Upper lobe of left lung (tissue), 6 donors: ENCODE measurements at regions not wholly inside any gene's neighbourhood (a gene's known extent, or its start where the extent isn't known, plus 50 kb on each side); places are given as distances from the start of the nearest gene placed in this dataset.

Source experiments
- ATAC-seq, 2 donors: fragments of 200-7000 bp; cut with Tn5 transposase; one replicate each; pipeline ENCODE4 v1.9.1; 2022; ENCODE audit warnings: mild to moderate bottlenecking in 2 of 2, moderate library complexity in 2 of 2; ENCODE audit not compliant: low FRiP score in 2 of 2
- DNase-seq, 2 donors: peaks; one replicate each; pipeline ENCODE4 v3.0.0-alpha.2; 2019 to 2020
- H3K27ac ChIP-seq, 4 donors: fragments of 200-600 bp; sonication (generic); one replicate each; pipeline ENCODE4 v1.5.1; 2016 to 2019
- H3K27me3 ChIP-seq, 4 donors: fragments of 200-600 bp; sonication (generic); one replicate each; pipeline ENCODE4 v1.5.1; 2017 to 2019
- H3K36me3 ChIP-seq, 4 donors: fragments of 200-600 bp; sonication (generic); one replicate each; pipeline ENCODE4 v1.5.1; 2016 to 2019
- H3K4me1 ChIP-seq, 4 donors: fragments of 200-600 bp; sonication (generic); one replicate each; pipeline ENCODE4 v1.5.1; 2018 to 2019
- H3K4me3 ChIP-seq, 4 donors: fragments of 200-600 bp; sonication (generic); one replicate each; pipeline ENCODE4 v1.5.1; 2017 to 2019; ENCODE audit warnings: mild to moderate bottlenecking in 2 of 4, moderate library complexity in 1 of 4
- H3K9me3 ChIP-seq, 4 donors: fragments of 200-600 bp; sonication (generic); one replicate each; pipeline ENCODE4 v1.5.1; 2018 to 2019
- CTCF ChIP-seq, 6 experiments: fragments of 450-650 bp in 4 of 6; fragments of 200-600 bp in 2 of 6; sonication (generic) in 2 of 6; IDR thresholded peaks; one replicate each; pipeline ENCODE4 v1.5.1; 2016 to 2019; ENCODE audit warnings: antibody characterized with exemption in 6 of 6
- EP300 ChIP-seq, 4 donors: sonication (generic); formaldehyde crosslinking; IDR thresholded peaks; one replicate each; pipeline ENCODE4 v1.5.1; 2017; ENCODE audit warnings: antibody characterized with exemption in 4 of 4, control low read depth in 2 of 4
- POLR2A ChIP-seq, 4 donors: fragments of 450-650 bp; IDR thresholded peaks; one replicate each; pipeline ENCODE4 v1.5.1; 2016 to 2017; ENCODE audit warnings: antibody characterized with exemption in 4 of 4, mild to moderate bottlenecking in 2 of 4
- POLR2AphosphoS5 ChIP-seq, 2 donors: sonication (generic); formaldehyde crosslinking; IDR thresholded peaks; one replicate each; pipeline ENCODE4 v1.5.1; 2017; ENCODE audit warnings: antibody characterized with exemption in 2 of 2
- WGBS, 2 donors: methylation state at CpG; one replicate each; pipeline ENCODE4 v1.1.5; 2017 to 2018; 5-methylcytosine and 5-hydroxymethylcytosine counted together
- donor health status: DM: no; HTN: no; CAD: no; lungs with moderate emphysema.
- donor health status: DM: no; HTN: yes; CAD: no; lungs with severe emphysema.

- no peaks in the 10 kb centered on the region for H3K4me1 ChIP-seq
- H3K4me3 ChIP-seq = no peak overlapping the region
- TF ChIP-seq EP300 (IDR thresholded peaks at IDR 0.05) = no peak
- TF ChIP-seq POLR2AphosphoS5 (IDR thresholded peaks at IDR 0.05) = no peak
- no peak for TF ChIP-seq POLR2A (IDR thresholded peaks at IDR 0.05)
- no peak for TF ChIP-seq CTCF (IDR thresholded peaks at IDR 0.05)
- 64 to 66% methylated on average over 4 of the region's 4 CpGs for WGBS, 2 donors
- no peak overlapping the region for H3K27ac ChIP-seq
- H3K9me3 ChIP-seq = no peaks in the 10 kb centered on the region
- DNase-seq (no peak), ATAC-seq (no peak)
- no peaks in the 10 kb centered on the region for H3K27me3 ChIP-seq
- H3K36me3 ChIP-seq = no peaks in the 10 kb centered on the region
These were observed 349.8 kb downstream of the TMEM121 start for GRCh38 chr14:105876158-105876557.

GRCh38 chr14:105876829-105877228, 350.4 kb downstream of the TMEM121 start:
- DNase-seq (peak; percentile 12 to 23), ATAC-seq (no peak)
- WGBS, 2 donors = 93% methylated on average over 8 of the region's 8 CpGs
- Histone ChIP-seq H3K36me3 (no peaks in the 10 kb centered on the region), H3K9me3 (no peaks in the 10 kb centered on the region), H3K4me3 (no peak overlapping the region), H3K4me1 (no peaks in the 10 kb centered on the region), H3K27ac (no peak overlapping the region), H3K27me3 (no peaks in the 10 kb centered on the region)
- no peak for TF ChIP-seq POLR2A (IDR thresholded peaks at IDR 0.05)
- TF ChIP-seq CTCF (IDR thresholded peaks at IDR 0.05) = no peak
- no peak for TF ChIP-seq POLR2AphosphoS5 (IDR thresholded peaks at IDR 0.05)
- TF ChIP-seq EP300 (IDR thresholded peaks at IDR 0.05) = no peak

GRCh38 chr14:105877645-105878044, 351.3 kb downstream of the TMEM121 start:
- ATAC-seq = no peak
- TF ChIP-seq POLR2AphosphoS5 (IDR thresholded peaks at IDR 0.05) (no peak), CTCF (IDR thresholded peaks at IDR 0.05) (no peak), POLR2A (IDR thresholded peaks at IDR 0.05) (no peak), EP300 (IDR thresholded peaks at IDR 0.05) (no peak)
- Histone ChIP-seq H3K27me3 (no peaks in the 10 kb centered on the region), H3K4me3 (no peak overlapping the region), H3K4me1 (no peaks in the 10 kb centered on the region), H3K27ac (no peak overlapping the region), H3K9me3 (no peaks in the 10 kb centered on the region), H3K36me3 (no peaks in the 10 kb centered on the region)
- no peak for DNase-seq
- 86 to 88% methylated on average over 9 of the region's 9 CpGs for WGBS, 2 donors

GRCh38 chr14:105878125-105878524, 351.7 kb downstream of the TMEM121 start:
- Histone ChIP-seq H3K9me3 (no peaks in the 10 kb centered on the region), H3K4me3 (no peak overlapping the region), H3K4me1 (no peaks in the 10 kb centered on the region), H3K27me3 (no peaks in the 10 kb centered on the region), H3K27ac (no peak overlapping the region), H3K36me3 (no peaks in the 10 kb centered on the region)
- WGBS, 2 donors = 87 to 88% methylated on average over 8 to 12 of the region's 12 CpGs
- DNase-seq = peak; percentile 15 to 74
- ATAC-seq = no peak
- TF ChIP-seq POLR2AphosphoS5 (IDR thresholded peaks at IDR 0.05) (no peak), EP300 (IDR thresholded peaks at IDR 0.05) (no peak), POLR2A (IDR thresholded peaks at IDR 0.05) (no peak), CTCF (IDR thresholded peaks at IDR 0.05) (no peak)

- ATAC-seq = no peak
- WGBS, 2 donors = 88 to 91% methylated on average over 13 of the region's 13 CpGs
- H3K27ac ChIP-seq = no peak overlapping the region
- H3K4me3 ChIP-seq = no peak overlapping the region
- H3K36me3 ChIP-seq = no peaks in the 10 kb centered on the region
- DNase-seq = peak in 1 of 2 donors; percentile 48
- H3K4me1 ChIP-seq = no peaks in the 10 kb centered on the region
- H3K27me3 ChIP-seq = no peaks in the 10 kb centered on the region
- no peaks in the 10 kb centered on the region for H3K9me3 ChIP-seq
- no peak for TF ChIP-seq CTCF (IDR thresholded peaks at IDR 0.05)
- TF ChIP-seq POLR2AphosphoS5 (IDR thresholded peaks at IDR 0.05) = no peak
- TF ChIP-seq POLR2A (IDR thresholded peaks at IDR 0.05) = no peak
- TF ChIP-seq EP300 (IDR thresholded peaks at IDR 0.05) = no peak
These were observed 352.2 kb downstream of the TMEM121 start for GRCh38 chr14:105878554-105878953.
